ENCODE measurements at regions not wholly inside any gene's neighbourhood (a gene's known extent, or its start where the extent isn't known, plus 50 kb on each side); places are given as distances from the start of the nearest gene placed in this dataset.

DNA sequence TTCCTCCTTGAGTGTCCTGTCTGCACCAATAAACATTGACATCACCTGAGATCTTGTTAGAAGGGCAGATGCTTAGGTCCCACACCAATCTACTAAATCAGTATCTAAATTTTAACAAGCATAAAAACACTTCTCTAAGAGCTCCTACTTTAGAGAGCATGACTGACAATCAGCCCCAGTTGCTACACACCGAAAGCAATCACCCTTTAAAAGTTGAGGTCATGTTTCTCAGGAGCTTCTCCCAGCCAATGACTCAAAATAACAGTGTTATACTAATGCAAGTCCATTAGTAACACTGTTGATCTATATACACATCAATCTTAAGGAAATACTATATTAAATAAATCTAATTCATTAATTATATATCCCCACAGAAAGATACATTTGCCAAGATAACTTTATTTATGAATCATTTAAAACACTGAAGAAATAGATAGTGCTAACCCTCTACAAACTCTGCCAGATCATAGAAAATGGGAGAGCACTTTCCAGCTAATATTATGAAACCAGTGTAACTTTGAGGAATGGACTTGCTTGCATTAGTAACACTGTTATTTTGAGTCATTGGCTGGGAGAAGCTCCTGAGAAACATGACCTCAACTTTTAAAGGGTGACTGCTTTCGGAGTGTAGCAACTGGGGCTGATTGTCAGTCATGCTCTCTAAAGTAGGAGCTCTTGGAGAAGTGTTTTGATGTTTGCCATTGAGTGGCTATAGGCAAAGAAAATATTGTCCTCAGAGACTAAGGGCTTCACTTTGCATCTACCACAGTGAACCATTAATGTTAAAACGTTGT is 109.8 kb upstream of the HDX start:
- H3K27me3 ChIP-seq (ENCODE audit: control insufficient read depth in 2 of 2, insufficient read depth in 1 of 2, low read length in 1 of 2), result no peaks in the 10 kb centered on the region
- 82% methylated on average over 3 of the region's 3 CpGs for WGBS
- H3K4me3 ChIP-seq (ENCODE audit: low read length in 2 of 2), result no peak overlapping the region
- H3K36me3 ChIP-seq (ENCODE audit: control insufficient read depth in 2 of 2, insufficient read depth in 2 of 2, low read length in 1 of 2), result no peaks in the 10 kb centered on the region
- no peaks in the 10 kb centered on the region for H3K4me1 ChIP-seq (ENCODE audit: control insufficient read depth in 2 of 2, insufficient read depth in 2 of 2, low read length in 2 of 2)
- H3K9me3 ChIP-seq (ENCODE audit: control insufficient read depth in 2 of 2, insufficient read depth in 1 of 2, low read length in 1 of 2), result no peaks in the 10 kb centered on the region
- DNase-seq (ENCODE audit: low read depth in 6 of 9, low spot score in 9 of 9), result no peak
- H3K27ac ChIP-seq (ENCODE audit: low read depth in 1 of 2, low read length in 1 of 2), result no peak overlapping the region

GRCh38 chrX:84634201-84634782 is 132.0 kb upstream of the HDX start:
- H3K4me3 ChIP-seq (ENCODE audit: low read length in 2 of 2), result no peak overlapping the region
- no peaks in the 10 kb centered on the region for H3K27me3 ChIP-seq (ENCODE audit: control insufficient read depth in 2 of 2, insufficient read depth in 1 of 2, low read length in 1 of 2)
- no peaks in the 10 kb centered on the region for H3K4me1 ChIP-seq (ENCODE audit: control insufficient read depth in 2 of 2, insufficient read depth in 2 of 2, low read length in 2 of 2)
- no peaks in the 10 kb centered on the region for H3K9me3 ChIP-seq (ENCODE audit: control insufficient read depth in 2 of 2, insufficient read depth in 1 of 2, low read length in 1 of 2)
- WGBS, result 73% methylated on average over 3 of the region's 3 CpGs
- no peaks in the 10 kb centered on the region for H3K36me3 ChIP-seq (ENCODE audit: control insufficient read depth in 2 of 2, insufficient read depth in 2 of 2, low read length in 1 of 2)
- DNase-seq (ENCODE audit: low read depth in 6 of 9, low spot score in 9 of 9), result no peak
- H3K27ac ChIP-seq (ENCODE audit: low read depth in 1 of 2, low read length in 1 of 2), result no peak overlapping the region

DNA sequence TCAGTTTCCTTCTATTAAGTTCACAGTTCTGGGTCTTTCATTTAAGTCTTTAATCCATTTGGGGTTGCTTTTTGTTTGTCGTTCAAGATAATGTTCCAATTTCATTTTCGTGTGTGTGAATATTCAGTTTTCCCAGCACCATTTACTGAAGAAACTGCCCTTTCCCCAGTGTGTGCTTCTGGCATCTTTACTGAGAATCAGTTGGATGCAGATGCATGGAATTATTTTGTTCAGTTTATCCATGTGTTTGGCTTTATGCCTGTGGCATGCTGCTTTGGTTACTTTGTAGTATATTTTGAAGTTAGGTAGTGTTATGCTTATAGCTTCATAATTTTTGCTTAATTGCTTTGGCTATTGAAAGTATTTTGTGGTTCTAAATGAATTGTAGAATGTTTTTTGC is 163.8 kb upstream of the HDX start:
- WGBS, result 98% methylated on average over 2 of the region's 2 CpGs
- no peak for DNase-seq (ENCODE audit: low read depth in 6 of 9, low spot score in 9 of 9)
- Histone ChIP-seq H3K36me3 (ENCODE audit: control insufficient read depth in 2 of 2, insufficient read depth in 2 of 2, low read length in 1 of 2) (no peaks in the 10 kb centered on the region), H3K4me1 (ENCODE audit: control insufficient read depth in 2 of 2, insufficient read depth in 2 of 2, low read length in 2 of 2) (no peaks in the 10 kb centered on the region), H3K27me3 (ENCODE audit: control insufficient read depth in 2 of 2, insufficient read depth in 1 of 2, low read length in 1 of 2) (no peaks in the 10 kb centered on the region), H3K27ac (ENCODE audit: low read depth in 1 of 2, low read length in 1 of 2) (no peak overlapping the region), H3K4me3 (ENCODE audit: low read length in 2 of 2) (no peak overlapping the region), H3K9me3 (ENCODE audit: control insufficient read depth in 2 of 2, insufficient read depth in 1 of 2, low read length in 1 of 2) (no peaks in the 10 kb centered on the region)

- H3K9me3 ChIP-seq (ENCODE audit: control insufficient read depth in 2 of 2, insufficient read depth in 1 of 2, low read length in 1 of 2), result no peaks in the 10 kb centered on the region
- H3K4me3 ChIP-seq (ENCODE audit: low read length in 2 of 2), result no peak overlapping the region
- no peaks in the 10 kb centered on the region for H3K4me1 ChIP-seq (ENCODE audit: control insufficient read depth in 2 of 2, insufficient read depth in 2 of 2, low read length in 2 of 2)
- no peak for DNase-seq (ENCODE audit: low read depth in 6 of 9, low spot score in 9 of 9)
- H3K27ac ChIP-seq (ENCODE audit: low read depth in 1 of 2, low read length in 1 of 2), result no peak overlapping the region
- H3K36me3 ChIP-seq (ENCODE audit: control insufficient read depth in 2 of 2, insufficient read depth in 2 of 2, low read length in 1 of 2), result no peaks in the 10 kb centered on the region
- 94% methylated on average over 1 of the region's 1 CpG for WGBS
- H3K27me3 ChIP-seq (ENCODE audit: control insufficient read depth in 2 of 2, insufficient read depth in 1 of 2, low read length in 1 of 2), result no peaks in the 10 kb centered on the region
Observed at GRCh38 chrX:84690228-84690627, 188.0 kb upstream of the HDX start.

GRCh38 chrX:84709987-84710386 is 207.7 kb upstream of the HDX start:
- no peaks in the 10 kb centered on the region for H3K36me3 ChIP-seq (ENCODE audit: control insufficient read depth in 2 of 2, insufficient read depth in 2 of 2, low read length in 1 of 2)
- H3K4me1 ChIP-seq (ENCODE audit: control insufficient read depth in 2 of 2, insufficient read depth in 2 of 2, low read length in 2 of 2), result no peaks in the 10 kb centered on the region
- no peaks in the 10 kb centered on the region for H3K27me3 ChIP-seq (ENCODE audit: control insufficient read depth in 2 of 2, insufficient read depth in 1 of 2, low read length in 1 of 2)
- no peak overlapping the region for H3K4me3 ChIP-seq (ENCODE audit: low read length in 2 of 2)
- 95% methylated on average over 2 of the region's 2 CpGs for WGBS
- no peaks in the 10 kb centered on the region for H3K9me3 ChIP-seq (ENCODE audit: control insufficient read depth in 2 of 2, insufficient read depth in 1 of 2, low read length in 1 of 2)
- no peak overlapping the region for H3K27ac ChIP-seq (ENCODE audit: low read depth in 1 of 2, low read length in 1 of 2)
- DNase-seq (ENCODE audit: low read depth in 6 of 9, low spot score in 9 of 9), result no peak

GRCh38 chrX:84710611-84711010 is 208.4 kb upstream of the HDX start:
- H3K36me3 ChIP-seq (ENCODE audit: control insufficient read depth in 2 of 2, insufficient read depth in 2 of 2, low read length in 1 of 2), result no peaks in the 10 kb centered on the region
- H3K27ac ChIP-seq (ENCODE audit: low read depth in 1 of 2, low read length in 1 of 2), result no peak overlapping the region
- no peak overlapping the region for H3K4me3 ChIP-seq (ENCODE audit: low read length in 2 of 2)
- H3K9me3 ChIP-seq (ENCODE audit: control insufficient read depth in 2 of 2, insufficient read depth in 1 of 2, low read length in 1 of 2), result no peaks in the 10 kb centered on the region
- DNase-seq (ENCODE audit: low read depth in 6 of 9, low spot score in 9 of 9), result no peak
- 85% methylated on average over 3 of the region's 3 CpGs for WGBS
- no peaks in the 10 kb centered on the region for H3K4me1 ChIP-seq (ENCODE audit: control insufficient read depth in 2 of 2, insufficient read depth in 2 of 2, low read length in 2 of 2)
- no peaks in the 10 kb centered on the region for H3K27me3 ChIP-seq (ENCODE audit: control insufficient read depth in 2 of 2, insufficient read depth in 1 of 2, low read length in 1 of 2)

DNA sequence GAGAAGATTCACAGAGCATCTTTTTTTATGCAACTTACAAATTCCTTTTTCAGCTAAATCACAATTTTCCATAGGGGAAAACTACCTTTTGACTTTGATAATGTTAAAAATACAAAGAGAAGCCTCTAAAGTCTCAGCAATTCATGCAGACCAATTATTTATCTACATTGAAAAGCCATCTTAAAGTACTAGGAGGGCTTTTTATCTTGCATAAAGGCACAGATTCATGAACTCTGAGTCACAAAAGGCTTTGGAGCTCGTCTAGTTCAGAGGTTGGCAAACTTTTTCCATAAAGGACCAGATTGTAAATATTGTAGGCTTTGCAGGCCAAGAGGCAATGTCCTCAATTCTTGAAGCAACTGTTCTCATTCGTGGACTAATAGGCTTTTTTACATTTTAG is 210.4 kb upstream of the HDX start:
- Histone ChIP-seq H3K4me3 (ENCODE audit: low read length in 2 of 2) (no peak overlapping the region), H3K4me1 (ENCODE audit: control insufficient read depth in 2 of 2, insufficient read depth in 2 of 2, low read length in 2 of 2) (no peaks in the 10 kb centered on the region), H3K36me3 (ENCODE audit: control insufficient read depth in 2 of 2, insufficient read depth in 2 of 2, low read length in 1 of 2) (no peaks in the 10 kb centered on the region), H3K27ac (ENCODE audit: low read depth in 1 of 2, low read length in 1 of 2) (no peak overlapping the region), H3K9me3 (ENCODE audit: control insufficient read depth in 2 of 2, insufficient read depth in 1 of 2, low read length in 1 of 2) (no peaks in the 10 kb centered on the region), H3K27me3 (ENCODE audit: control insufficient read depth in 2 of 2, insufficient read depth in 1 of 2, low read length in 1 of 2) (no peaks in the 10 kb centered on the region)
- 82% methylated on average over 2 of the region's 2 CpGs for WGBS
- DNase-seq (ENCODE audit: low read depth in 6 of 9, low spot score in 9 of 9), result no peak

DNA sequence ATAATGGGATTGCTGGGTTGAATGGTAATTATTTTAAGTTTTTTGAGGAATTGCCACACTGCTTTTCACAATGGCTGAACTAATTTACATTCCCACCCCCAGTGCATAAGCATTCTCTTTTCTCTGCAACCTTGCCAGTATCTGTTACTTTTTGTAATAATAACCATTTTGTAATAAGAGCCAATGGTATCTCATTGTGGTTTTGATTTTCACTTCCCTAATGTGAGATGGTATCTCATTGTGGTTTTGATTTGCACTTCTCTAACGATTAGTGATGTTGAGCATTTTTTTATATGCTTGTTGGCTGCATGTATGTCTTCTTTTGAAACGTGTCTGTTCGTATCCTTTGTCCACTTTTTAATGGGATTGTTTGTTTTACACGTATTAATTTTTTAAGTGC is 213.1 kb upstream of the HDX start:
- Histone ChIP-seq H3K9me3 (ENCODE audit: control insufficient read depth in 2 of 2, insufficient read depth in 1 of 2, low read length in 1 of 2) (no peaks in the 10 kb centered on the region), H3K36me3 (ENCODE audit: control insufficient read depth in 2 of 2, insufficient read depth in 2 of 2, low read length in 1 of 2) (no peaks in the 10 kb centered on the region), H3K4me3 (ENCODE audit: low read length in 2 of 2) (no peak overlapping the region), H3K27ac (ENCODE audit: low read depth in 1 of 2, low read length in 1 of 2) (no peak overlapping the region), H3K27me3 (ENCODE audit: control insufficient read depth in 2 of 2, insufficient read depth in 1 of 2, low read length in 1 of 2) (no peaks in the 10 kb centered on the region), H3K4me1 (ENCODE audit: control insufficient read depth in 2 of 2, insufficient read depth in 2 of 2, low read length in 2 of 2) (no peaks in the 10 kb centered on the region)
- DNase-seq (ENCODE audit: low read depth in 6 of 9, low spot score in 9 of 9), result no peak
- 30% methylated on average over 4 of the region's 4 CpGs for WGBS

- no peak for DNase-seq (ENCODE audit: low read depth in 6 of 9, low spot score in 9 of 9)
- Histone ChIP-seq H3K36me3 (ENCODE audit: control insufficient read depth in 2 of 2, insufficient read depth in 2 of 2, low read length in 1 of 2) (no peaks in the 10 kb centered on the region), H3K4me3 (ENCODE audit: low read length in 2 of 2) (no peak overlapping the region), H3K4me1 (ENCODE audit: control insufficient read depth in 2 of 2, insufficient read depth in 2 of 2, low read length in 2 of 2) (no peaks in the 10 kb centered on the region), H3K9me3 (ENCODE audit: control insufficient read depth in 2 of 2, insufficient read depth in 1 of 2, low read length in 1 of 2) (no peaks in the 10 kb centered on the region), H3K27ac (ENCODE audit: low read depth in 1 of 2, low read length in 1 of 2) (no peak overlapping the region), H3K27me3 (ENCODE audit: control insufficient read depth in 2 of 2, insufficient read depth in 1 of 2, low read length in 1 of 2) (no peaks in the 10 kb centered on the region)
- WGBS, result 84% methylated on average over 2 of the region's 2 CpGs
Observed at GRCh38 chrX:84717343-84717742, 215.1 kb upstream of the HDX start.

Data from thymus (tissue), 11 donors.